ENCODE measurements at regions not wholly inside any gene's neighbourhood (a gene's known extent, or its start where the extent isn't known, plus 50 kb on each side); places are given as distances from the start of the nearest gene placed in this dataset.

GRCh38 chr21:41655259-41655658, 111.6 kb downstream of the RIPK4 start:
- Histone ChIP-seq H3K79me2 (ENCODE audit: control insufficient read depth in 1 of 2, insufficient read depth in 2 of 2, low read length in 2 of 2) (no peaks in the 10 kb centered on the region), H3K9me3 (ENCODE audit: insufficient read depth in 2 of 2, low read depth in 1 of 2, low read length in 1 of 2) (no peaks in the 10 kb centered on the region), H3K23ac (ENCODE audit: insufficient read length) (no peak overlapping the region), H2AK5ac (ENCODE audit: low read depth, low read length) (no peak overlapping the region), H2BK20ac (ENCODE audit: low read length) (no peak overlapping the region), H2BK120ac (replicated peaks; ENCODE audit: low read depth, low read length) (no peak overlapping the region), H3K23me2 (ENCODE audit: low read depth, low read length) (no peaks in the 10 kb centered on the region), H3K36me3 (ENCODE audit: control insufficient read depth in 2 of 4, insufficient read depth in 4 of 4, low read length in 3 of 4) (no peaks in the 10 kb centered on the region), H3K4me3 (ENCODE audit: extremely low read depth in 1 of 4, insufficient read depth in 2 of 4, low read depth in 3 of 4, low read length in 4 of 4) (no peak overlapping the region), H3K56ac (replicated peaks; ENCODE audit: insufficient read length, low read depth, low read length) (no peak overlapping the region), H2BK15ac (ENCODE audit: low read length) (no peak overlapping the region), H4K5ac (ENCODE audit: insufficient read length, low read depth, low read length) (no peak overlapping the region), H4K20me1 (replicated peaks in 1 of 2; ENCODE audit: control insufficient read depth in 1 of 2, insufficient read depth in 2 of 2, low read length in 2 of 2) (no peaks in the 10 kb centered on the region), H3K4me1 (replicated peaks in 1 of 4; ENCODE audit: control insufficient read depth in 3 of 4, insufficient read depth in 4 of 4, low read length in 3 of 4) (peaks cover 2 to 10% (median 6%) of the 10 kb centered on the region in 4 experiments), H2BK12ac (ENCODE audit: low read depth, low read length) (no peak overlapping the region), H3K79me1 (ENCODE audit: low read depth, low read length) (no peaks in the 10 kb centered on the region), H2AFZ (ENCODE audit: low read length) (no peak overlapping the region), H4K91ac (replicated peaks; ENCODE audit: insufficient read length, low read length) (no peak overlapping the region), H3K27ac (ENCODE audit: low read depth, low read length) (no peak overlapping the region), H3K9ac (replicated peaks in 1 of 4; ENCODE audit: extremely low read depth in 1 of 4, low read depth in 3 of 4, low read length in 3 of 4) (no peak overlapping the region), H2BK5ac (ENCODE audit: low read depth, low read length) (no peak overlapping the region), H3K4ac (replicated peaks; ENCODE audit: insufficient read length, low read depth, low read length) (no peak overlapping the region), H3K27me3 (replicated peaks in 1 of 4; ENCODE audit: control insufficient read depth in 3 of 4, extremely low read depth in 1 of 4, insufficient read depth in 3 of 4, low read length in 3 of 4) (no peaks in the 10 kb centered on the region; a peak in 1 of 7 replicates), H3K18ac (ENCODE audit: extremely low read depth, low read length) (no peak overlapping the region), H3K14ac (ENCODE audit: insufficient read length) (no peak overlapping the region), H4K8ac (ENCODE audit: extremely low read depth, insufficient read depth, low read length) (no peak overlapping the region), H3K4me2 (ENCODE audit: insufficient read depth in 1 of 2, low read depth in 2 of 2, low read length in 2 of 2) (no peak overlapping the region)
- POLR2A ChIA-PET (ENCODE audit: partially characterized antibody) = no interaction called here
- WGBS, 2 experiments (ENCODE audit: extremely low coverage in 1 of 2, insufficient coverage in 1 of 2, insufficient read length in 1 of 2, insufficient replicate concordance in 2 of 2, low coverage in 1 of 2, low lambda C conversion rate in 2 of 2, missing lambda C conversion rate in 1 of 2) = 94% methylated on average over 4 of the region's 4 CpGs; no CpG with 5 or more reads in 1 of the 2 experiments
- TF ChIP-seq CHD1 (IDR thresholded peaks at IDR 0.05; ENCODE audit: low read depth, low read length) = no peak
- no peak for TF ChIP-seq SRF (IDR thresholded peaks at IDR 0.05; ENCODE audit: low read depth, low read length)
- no peak for TF ChIP-seq BCL11A (IDR thresholded peaks at IDR 0.05; ENCODE audit: low read depth in 2 of 2, low read length in 2 of 2)
- no peak for TF ChIP-seq ASH2L (IDR thresholded peaks at IDR 0.05; ENCODE audit: low read length)
- no peak for TF ChIP-seq EZH2 (IDR thresholded peaks at IDR 0.05; ENCODE audit: low read depth, low read length, severe bottlenecking)
- DNase-seq (ENCODE audit: low read depth in 1 of 2, low spot score in 2 of 2) (no peak), FAIRE-seq (no peak)
- CTCF ChIA-PET (ENCODE audit: partially characterized antibody) = no interaction called here

Measured in H1 (cell line).